GM18858 (cell line): ENCODE measurements at regions not wholly inside any gene's neighbourhood (a gene's known extent, or its start where the extent isn't known, plus 50 kb on each side); places are given as distances from the start of the nearest gene placed in this dataset.
"Not testable (repeated sequence)": the region's sequence is repeated elsewhere in the genome, so short reads cannot be mapped to it uniquely, and the experiment has no call there.

Experiments used
- ATAC-seq: cut with Tn5 transposase; IDR thresholded peaks from one replicate; pipeline ENCODE4 v1.9.1; 2021; ENCODE audit not compliant: unreplicated experiment

DNA sequence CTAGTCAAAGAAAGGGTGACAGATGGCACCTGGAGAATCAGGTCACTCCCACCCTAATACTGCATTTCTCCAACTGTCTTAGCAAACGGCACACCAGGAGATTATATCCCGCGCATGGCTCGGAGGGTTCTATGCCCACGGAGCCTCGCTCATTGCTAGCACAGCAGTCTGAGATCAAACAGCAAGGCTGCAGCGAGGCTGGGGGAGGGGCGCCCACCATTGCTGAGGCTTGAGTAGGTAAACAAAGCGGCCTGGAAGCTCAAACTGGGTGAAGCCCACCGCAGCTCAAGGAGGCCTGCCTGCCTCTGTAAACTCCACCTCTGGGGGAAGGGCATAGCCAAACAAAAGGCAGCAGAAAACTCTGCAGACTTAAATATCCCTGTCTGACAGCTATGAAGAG is 268.1 kb upstream of the GRM3 start:
- ATAC-seq: not testable (repeated sequence)

DNA sequence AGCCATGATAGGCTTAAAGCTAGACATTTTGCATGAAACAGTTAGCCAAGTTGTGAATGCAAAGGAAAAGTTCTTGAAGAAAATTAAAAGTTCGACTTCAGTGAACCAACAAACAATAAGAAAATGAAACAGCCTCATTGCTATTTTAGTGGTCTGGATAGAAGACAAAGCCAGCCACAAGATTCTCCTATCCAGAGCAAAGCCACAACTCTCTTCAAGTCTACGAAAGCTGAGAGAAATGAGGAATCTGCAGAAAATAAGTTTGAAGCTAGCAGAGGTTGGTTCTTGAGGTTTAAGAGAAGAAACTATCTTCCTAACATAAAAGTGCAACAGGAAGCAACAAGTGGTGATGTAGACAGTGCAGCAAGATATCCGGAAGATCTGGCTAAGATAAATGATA is 271.4 kb upstream of the GRM3 start:
- ATAC-seq: no peak

DNA sequence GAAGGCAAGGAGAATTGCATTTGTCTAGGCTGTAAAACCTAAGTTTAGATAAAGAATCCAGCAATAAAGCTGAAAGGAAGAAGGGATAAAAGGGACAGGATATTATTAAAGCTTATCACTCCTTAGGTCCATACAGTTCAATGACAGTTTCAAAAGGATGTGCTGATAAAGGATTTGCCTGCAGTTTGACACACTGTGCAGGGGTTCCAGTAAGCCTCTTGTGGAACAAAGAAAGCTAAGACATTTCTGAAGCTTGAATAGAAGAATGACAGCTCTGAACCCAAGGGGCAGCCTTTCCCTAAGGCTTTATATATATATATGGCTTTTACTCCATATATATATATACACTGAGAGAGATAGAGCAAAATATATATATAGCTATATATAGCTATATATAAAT is 276.8 kb upstream of the GRM3 start:
- ATAC-seq: no peak

DNA sequence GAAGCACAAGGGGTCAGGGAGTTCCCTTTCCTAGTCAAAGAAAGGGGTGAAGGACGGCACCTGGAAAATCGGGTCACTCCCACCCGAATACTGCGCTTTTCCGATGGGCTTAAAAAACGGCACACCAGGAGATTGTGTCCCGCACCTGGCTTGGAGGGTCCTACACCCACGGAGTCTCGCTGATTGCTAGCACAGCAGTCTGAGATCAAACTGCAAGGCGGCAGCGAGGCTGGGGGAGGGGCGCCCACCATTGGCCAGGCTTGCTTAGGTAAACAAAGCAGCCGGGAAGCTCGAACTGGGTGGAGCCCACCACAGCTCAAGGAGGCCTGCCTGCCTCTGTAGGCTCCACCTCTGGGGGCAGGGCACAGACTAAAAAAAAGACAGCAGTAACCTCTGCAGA is 303.3 kb upstream of the GRM3 start:
- not testable (repeated sequence) for ATAC-seq

DNA sequence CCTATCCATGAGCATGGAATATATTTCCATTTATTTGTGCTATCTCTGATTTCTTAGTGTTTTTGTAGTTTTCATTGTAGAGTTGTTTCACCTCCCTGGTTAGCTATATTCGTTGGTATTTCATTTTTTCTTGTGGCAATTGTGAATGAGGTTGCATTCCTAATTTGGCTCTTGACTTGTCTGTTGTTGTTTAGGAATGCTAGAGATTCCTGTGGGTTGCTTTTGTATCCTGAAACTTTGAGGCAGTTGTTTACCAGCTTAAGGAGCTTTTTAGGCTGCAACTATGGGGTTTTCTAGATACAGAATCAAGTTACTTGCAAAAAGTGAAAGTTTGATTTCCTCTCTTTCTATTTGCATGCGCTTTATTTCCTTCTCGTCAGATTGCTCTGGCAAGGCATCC is 304.7 kb upstream of the GRM3 start:
- no peak for ATAC-seq

DNA sequence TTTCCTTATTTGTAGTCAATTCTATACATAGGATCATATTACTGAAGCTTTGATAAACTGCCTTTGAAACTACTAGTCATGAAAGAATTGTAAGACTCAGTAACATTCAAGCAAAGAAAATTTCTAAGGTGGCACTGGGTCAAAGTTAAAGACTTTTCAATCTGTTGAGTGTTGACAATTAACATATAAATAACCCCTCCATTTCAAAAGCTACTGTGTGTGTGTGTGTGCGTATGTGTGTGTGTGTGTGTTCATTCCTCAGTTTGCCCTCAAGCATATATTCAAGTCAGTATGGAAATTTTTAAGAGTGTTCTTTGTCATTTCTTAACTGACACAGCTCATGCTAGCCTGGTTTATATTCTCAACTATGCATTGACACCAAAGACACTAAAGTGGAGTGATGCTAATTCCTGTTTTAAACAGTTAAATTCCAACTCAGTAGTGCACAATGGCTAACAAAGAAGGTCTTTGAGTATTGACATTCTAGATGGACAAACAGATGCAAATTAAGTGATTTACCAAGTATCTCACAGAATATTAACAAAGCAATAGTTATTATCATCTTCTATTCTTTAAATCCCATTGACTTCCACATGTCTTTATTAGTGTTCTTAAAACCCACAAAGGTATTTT is 314.8 kb upstream of the GRM3 start:
- ATAC-seq: no peak

DNA sequence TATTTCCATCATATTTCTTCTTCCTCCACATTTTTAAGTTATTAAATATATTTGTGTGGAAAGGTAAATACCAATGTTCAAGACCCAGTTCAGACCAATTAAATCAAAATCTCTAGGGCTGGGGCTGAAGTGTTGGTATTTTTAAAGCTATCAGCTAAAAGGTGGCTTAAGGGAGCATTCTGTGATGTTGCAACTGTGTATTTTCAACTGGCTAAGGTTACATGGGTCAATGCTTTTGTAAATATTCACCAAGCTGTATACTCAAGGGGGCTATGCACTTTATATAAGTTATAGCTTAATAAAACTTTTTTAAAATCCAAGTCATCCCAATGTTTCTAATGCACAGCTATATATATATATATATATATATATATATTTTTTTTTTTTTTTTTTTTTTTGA is 316.9 kb upstream of the GRM3 start:
- no peak for ATAC-seq

DNA sequence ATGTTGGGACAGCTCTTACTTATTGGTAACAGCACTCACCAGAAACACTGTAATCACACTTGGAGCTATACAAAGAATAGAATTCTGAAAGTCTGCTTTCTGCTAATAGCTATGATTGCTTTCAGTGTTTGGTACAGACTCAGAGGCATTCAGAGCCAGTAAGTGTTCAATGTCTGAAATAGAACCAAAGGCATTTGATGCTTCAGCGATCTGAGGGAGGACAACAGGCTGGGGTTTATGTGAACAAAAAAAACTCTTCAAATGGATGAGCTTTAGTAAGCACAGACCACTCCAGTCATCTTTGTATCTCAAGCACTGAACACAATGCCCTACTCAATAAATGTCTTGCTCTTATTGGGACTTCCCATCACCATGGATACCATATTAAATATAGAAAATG is 322.8 kb upstream of the GRM3 start:
- ATAC-seq: no peak

DNA sequence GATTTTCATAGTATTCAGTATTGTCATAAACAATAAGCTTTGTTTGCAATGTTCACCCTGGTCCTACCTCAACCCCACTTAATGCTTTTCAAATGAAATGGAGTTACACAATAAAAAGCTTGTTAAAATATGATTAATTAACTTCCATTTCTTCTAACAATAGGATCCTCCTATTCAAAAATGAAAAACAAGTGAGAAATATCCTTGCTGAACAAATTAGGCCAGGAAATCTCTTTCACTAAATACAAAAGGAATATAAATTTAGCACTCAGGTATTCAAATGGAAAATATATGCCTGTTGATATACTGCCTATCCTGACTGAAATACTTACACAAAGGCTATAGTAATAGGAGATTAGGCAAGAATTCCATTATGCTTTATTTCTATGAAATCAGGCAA is 323.4 kb upstream of the GRM3 start:
- ATAC-seq: no peak

DNA sequence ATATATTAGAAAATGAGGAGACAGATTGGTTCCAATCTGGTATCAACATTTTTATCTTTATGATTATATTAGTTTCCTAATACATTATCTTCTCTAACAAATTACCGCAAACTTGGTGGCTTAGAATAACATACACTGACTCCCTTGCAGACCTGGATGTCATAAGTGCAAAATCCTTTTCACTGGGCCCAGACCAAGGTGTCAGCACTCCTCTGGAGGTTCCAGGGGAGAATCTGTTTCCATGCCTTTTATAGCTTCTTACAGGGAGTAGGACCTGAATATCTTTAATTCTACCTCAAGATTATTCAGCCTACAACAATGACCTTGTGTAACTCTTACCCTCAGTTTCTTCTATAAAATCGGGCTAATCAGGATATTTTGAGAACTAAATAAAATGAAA is 329.9 kb upstream of the GRM3 start:
- ATAC-seq: no peak

DNA sequence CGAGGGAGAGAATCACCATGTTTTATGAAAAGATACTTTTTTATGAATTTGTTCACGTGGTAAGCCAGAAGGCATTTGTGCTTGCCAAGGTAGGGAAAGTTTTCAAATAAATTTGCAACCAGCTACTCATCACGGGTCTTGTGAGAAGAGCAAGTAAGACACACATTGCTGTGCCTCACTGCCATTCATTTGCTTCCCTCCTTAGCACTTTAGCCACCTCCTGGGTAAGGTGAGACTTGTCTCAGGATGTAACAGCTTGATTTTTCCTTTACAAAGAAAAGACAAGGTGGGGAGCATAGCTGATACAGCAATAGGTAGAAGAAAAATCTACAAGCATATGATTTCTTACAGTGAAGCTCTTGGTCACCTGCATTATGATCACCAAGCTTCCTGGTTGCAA is 342.4 kb upstream of the GRM3 start:
- ATAC-seq: no peak

DNA sequence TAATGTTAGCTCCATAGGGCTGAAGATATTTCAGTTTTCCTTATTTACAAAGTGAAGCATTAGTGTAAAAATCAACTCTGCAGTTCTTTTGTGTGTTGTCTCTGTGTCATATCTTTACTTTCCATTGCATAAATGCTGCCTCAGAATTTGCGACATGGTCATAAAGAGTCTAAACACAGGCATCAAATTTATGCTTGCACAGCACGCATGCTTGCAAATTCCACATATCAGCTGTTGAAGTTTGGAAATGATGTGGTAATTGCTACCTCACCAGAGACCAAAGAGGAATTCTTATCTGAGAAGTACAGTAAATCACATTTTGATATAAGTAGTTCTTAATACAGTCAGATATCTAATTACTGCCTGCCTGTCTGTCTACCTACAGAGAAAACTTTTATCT is 348.2 kb upstream of the GRM3 start:
- ATAC-seq: no peak

DNA sequence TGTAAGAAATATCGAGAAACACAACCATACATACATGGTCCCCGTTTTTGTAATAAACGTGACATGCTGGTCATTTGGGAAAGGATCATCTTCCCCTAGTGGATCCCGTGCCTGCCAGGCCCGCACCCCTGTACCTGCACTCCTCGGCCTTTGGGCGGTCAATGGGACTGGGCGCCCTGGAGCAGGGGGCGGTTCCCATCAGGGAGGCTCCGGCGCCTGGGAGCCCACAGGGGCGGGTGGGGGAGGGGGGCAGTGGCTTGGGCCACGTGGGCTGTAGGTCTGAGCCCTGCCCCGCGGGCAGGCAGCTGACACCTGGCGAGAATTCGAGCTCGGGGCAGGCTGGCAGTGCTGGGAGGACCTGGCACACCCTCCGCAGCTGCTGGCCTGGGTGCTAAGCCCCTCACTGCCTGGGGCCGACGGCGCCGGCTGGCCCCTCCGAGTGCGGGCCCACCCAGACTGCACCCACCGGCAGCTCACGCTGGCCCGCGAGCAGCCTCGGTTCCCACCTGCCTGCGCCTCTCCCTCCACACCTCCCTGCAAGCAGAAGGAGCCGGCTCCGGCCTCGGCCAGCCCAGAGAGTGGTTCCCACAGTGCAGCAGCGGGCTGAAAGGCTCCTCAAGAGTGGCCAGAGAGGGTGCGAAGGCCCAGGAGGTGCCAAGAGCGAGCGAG is 361.6 kb upstream of the GRM3 start:
- ATAC-seq: no peak

DNA sequence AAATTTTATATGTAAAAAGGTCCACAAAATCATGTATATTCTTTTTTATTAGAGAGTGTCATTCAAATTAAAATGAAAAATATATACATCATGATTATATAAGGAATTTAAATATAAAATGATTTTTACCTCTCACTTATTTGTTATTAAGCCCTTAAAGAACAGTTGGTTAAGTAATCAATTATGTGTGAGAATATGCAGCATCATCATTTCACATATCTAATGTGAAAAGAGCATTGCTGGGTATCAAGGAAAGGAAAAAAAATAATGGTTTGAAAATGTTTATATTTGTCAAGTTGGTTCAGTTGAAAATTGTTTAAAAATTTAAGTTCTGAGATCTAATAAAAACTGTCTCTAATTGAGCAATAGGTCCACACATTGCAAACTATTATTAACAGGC is 363.6 kb upstream of the GRM3 start:
- no peak for ATAC-seq

DNA sequence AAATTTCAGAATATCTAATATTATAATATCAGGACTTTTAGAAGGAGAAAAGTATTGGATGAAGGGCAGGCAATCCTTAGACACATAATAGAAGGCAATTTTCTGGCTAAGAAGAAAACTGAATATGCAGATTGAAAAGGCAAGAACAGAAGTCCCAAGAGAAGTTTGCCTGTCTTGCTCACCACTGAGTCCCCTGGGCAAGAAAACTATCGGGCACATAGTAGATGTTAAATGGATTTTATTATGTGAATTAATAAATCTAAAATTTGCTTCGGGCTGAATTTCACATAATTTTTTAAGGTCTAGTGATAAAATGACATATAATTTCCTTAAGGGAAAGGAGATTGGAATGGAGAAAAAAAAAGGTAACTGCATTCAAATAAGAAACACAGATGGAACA is 380.9 kb upstream of the GRM3 start:
- ATAC-seq: no peak

DNA sequence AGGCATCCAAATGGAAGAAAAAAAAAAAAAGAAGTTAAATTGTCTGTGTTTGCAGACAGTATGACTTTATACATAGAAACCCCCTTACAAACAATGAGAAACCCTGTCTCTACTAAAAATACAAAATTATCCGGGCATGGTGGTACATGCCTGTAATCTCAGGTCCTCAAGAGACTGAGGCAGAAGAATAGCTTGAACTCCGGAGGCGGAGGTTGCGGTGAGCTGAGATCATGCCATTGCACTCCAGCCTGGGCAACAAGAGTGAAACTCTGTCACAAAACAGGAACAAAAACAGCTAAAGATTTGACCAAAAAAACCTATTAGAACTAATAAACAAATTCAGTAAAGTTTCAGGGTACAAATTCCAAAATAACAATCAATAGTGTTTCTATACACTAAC is 385.8 kb upstream of the GRM3 start:
- ATAC-seq: no peak

DNA sequence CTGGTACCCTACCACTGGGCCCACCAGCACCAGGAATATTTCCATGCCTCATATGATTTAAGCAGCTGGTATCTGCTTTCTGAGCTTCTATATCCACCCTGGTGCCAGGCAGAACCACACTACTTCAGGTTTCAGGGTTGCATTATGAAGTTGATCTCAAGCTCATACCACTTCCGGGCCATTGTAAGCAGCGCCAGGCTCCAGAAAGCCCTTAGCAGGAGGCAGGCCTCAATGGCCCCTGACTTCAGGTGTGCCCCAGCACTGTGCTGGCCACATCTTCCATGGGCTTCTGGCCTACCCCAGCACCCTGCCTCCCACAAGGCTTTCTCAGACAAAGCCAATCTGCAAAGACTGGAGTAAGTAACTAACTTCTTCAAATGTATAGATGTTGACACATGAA is 391.3 kb upstream of the GRM3 start:
- no peak for ATAC-seq

DNA sequence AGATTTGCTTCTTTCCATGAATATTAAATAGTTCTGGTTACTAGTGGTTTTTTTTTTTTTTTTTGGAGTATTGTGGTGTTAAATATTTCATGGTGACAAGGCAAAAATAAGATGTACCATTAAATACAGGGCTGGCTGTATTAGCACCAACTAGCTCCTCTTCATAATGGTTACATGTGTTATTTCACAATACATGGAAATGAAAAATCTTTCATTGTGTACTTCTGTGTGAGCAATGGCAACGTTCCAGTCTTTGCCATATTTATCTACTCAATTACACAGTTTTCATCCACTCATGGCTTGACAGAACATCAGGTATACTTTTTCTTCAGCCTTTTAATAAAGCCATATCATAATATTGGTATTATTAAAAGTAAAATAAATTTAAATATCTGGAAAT is 394.7 kb upstream of the GRM3 start:
- no peak for ATAC-seq

DNA sequence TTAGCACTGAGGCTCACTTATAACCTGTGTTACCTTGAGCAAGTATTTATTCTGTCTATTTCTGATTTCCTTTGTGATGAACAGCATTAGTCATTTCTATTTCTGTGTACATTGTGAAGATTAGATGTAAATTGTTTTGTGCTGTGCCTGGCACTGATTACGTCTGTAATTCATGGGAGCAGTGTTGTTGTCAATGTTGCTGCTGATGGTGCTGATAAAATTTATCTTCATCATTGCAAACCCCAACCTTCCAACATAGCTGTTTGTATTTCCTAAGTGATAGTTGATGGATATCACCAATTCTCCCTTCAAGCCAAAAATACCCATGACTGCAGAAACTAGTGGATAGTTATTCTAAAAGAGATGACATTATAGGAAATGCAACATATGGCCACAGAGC is 400.5 kb upstream of the GRM3 start:
- ATAC-seq: no peak

DNA sequence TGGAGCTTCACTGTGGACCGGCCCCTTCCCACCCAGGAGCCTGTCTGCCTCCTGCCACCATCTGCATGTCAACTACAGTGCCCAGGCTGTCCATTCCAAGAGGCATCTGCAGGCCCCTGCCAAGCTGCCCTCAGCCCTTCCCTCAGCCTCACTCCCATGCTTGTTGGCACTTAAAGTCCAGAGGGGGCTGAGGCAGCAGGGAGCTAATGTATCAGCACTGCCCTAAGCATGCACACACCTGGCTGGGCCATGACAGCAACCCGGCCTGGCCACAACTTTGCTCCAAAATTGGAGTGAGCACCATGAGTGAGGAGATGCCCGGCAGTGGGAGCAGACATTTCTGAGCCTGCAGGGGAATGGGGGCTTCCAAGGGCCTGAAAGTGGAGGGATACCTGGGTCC is 417.5 kb upstream of the GRM3 start:
- ATAC-seq: no peak

DNA sequence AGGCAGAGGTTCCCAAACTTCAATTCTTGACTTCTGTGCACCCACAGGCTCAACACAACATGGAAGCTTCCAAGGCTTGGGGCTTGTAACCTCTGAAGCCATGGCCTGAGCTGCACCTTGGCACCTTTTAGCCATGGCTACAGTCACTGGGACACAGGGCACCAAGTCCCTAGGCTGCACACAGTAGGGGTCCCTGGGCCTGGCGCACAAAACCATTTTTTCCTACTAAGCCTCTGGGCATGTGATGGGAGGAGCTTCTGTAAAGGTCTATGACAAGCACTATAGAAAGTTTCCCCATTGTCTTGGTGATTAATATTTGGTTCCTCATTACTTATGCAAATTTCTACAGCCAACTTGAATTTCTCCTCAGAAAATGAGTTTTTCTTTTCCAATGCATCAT is 420.9 kb upstream of the GRM3 start:
- no peak for ATAC-seq

DNA sequence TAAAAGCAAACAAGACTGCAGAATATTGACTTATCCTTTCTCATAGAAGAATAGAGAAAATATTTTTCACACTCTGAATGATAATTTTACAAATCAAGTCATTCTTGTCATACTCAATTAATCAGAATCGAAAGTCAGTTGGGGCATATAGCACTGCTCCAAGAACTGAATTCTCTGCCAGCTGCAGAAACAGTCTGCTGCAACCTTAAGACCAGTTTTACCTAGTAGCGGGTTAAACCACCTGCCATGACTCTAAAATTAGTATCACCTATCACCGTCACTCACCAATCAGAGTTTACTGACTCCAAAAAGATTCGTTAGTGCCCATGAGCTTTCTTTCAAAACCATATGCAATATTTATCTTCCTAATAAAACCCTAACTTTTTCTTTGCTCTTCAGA is 429.0 kb upstream of the GRM3 start:
- no peak for ATAC-seq

DNA sequence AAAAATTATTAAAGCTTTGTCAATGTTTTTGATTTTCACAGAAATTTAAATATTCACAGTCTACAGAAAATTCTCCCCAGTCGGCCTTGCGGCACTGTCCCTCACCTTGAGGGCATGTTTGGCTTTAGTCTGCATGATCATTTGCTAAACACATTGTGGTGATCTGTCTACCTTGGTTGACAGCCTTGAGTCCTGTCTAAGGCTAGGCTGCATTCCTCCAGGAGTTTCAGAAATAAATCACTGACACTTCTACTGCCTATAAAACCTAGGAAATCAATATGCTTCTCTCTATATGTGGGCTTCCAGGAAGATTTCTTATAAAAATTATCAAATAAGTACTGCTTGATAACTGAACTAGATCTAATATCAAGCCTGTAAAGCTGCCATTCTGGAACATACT is 430.7 kb upstream of the GRM3 start:
- no peak for ATAC-seq
